Upper lobe of left lung (tissue), 4 donors: ENCODE measurements at regions not wholly inside any gene's neighbourhood (a gene's known extent, or its start where the extent isn't known, plus 50 kb on each side); places are given as distances from the start of the nearest gene placed in this dataset.

ENCODE experiments used
- EP300 ChIP-seq, 4 donors: sonication (generic); formaldehyde crosslinking; IDR thresholded peaks; one replicate each; pipeline ENCODE4 v1.5.1; 2017; ENCODE audit warnings: antibody characterized with exemption in 4 of 4, control low read depth in 2 of 4
- POLR2A ChIP-seq, 4 donors: fragments of 450-650 bp; IDR thresholded peaks; one replicate each; pipeline ENCODE4 v1.5.1; 2016 to 2017; ENCODE audit warnings: antibody characterized with exemption in 4 of 4, mild to moderate bottlenecking in 2 of 4
- POLR2AphosphoS5 ChIP-seq, 2 donors: sonication (generic); formaldehyde crosslinking; IDR thresholded peaks; one replicate each; pipeline ENCODE4 v1.5.1; 2017; ENCODE audit warnings: antibody characterized with exemption in 2 of 2
- TF ChIP-seq, protein P1 (sequence below), 6 experiments: fragments of 450-650 bp in 4 of 6; fragments of 200-600 bp in 2 of 6; sonication (generic) in 2 of 6; IDR thresholded peaks; one replicate each; pipeline ENCODE4 v1.5.1; 2016 to 2019; ENCODE audit warnings: antibody characterized with exemption in 6 of 6

DNA sequence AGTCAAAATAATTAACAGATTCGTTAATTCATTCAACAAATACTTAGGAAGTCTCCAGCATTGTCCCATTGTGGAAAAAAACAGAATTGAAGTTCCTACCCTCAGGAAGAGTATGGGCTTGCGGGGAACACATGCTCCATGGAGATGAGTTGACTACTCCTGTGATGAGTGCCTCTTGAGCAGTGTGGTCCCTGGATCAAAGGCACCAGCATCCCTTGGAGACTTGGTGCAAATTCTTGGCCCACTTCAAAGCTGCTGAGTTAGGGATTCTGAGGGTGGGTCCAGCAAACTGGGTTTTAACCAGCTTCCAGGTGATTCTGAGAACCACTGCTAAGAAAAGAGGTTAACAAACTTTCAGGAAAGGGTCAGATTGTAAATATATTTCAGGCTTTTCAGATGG, 361.6 kb downstream of the MYCN start:
- TF ChIP-seq, protein P1, sequence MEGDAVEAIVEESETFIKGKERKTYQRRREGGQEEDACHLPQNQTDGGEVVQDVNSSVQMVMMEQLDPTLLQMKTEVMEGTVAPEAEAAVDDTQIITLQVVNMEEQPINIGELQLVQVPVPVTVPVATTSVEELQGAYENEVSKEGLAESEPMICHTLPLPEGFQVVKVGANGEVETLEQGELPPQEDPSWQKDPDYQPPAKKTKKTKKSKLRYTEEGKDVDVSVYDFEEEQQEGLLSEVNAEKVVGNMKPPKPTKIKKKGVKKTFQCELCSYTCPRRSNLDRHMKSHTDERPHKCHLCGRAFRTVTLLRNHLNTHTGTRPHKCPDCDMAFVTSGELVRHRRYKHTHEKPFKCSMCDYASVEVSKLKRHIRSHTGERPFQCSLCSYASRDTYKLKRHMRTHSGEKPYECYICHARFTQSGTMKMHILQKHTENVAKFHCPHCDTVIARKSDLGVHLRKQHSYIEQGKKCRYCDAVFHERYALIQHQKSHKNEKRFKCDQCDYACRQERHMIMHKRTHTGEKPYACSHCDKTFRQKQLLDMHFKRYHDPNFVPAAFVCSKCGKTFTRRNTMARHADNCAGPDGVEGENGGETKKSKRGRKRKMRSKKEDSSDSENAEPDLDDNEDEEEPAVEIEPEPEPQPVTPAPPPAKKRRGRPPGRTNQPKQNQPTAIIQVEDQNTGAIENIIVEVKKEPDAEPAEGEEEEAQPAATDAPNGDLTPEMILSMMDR (IDR thresholded peaks at IDR 0.05): no peak
- TF ChIP-seq POLR2AphosphoS5 (IDR thresholded peaks at IDR 0.05) (no peak), EP300 (IDR thresholded peaks at IDR 0.05) (no peak), POLR2A (IDR thresholded peaks at IDR 0.05) (no peak)
